GM13976 (cell line): ENCODE measurements at regions not wholly inside any gene's neighbourhood (a gene's known extent, or its start where the extent isn't known, plus 50 kb on each side); places are given as distances from the start of the nearest gene placed in this dataset.

Source experiments
- DNase-seq: peaks from one replicate; pipeline ENCODE4 v3.0.0; 2012; ENCODE audit warnings: low spot score
- CTCF ChIP-seq: IDR thresholded peaks from 2 replicates; pipeline ENCODE4 v1.5.1; 2012; ENCODE audit warnings: borderline replicate concordance, mild to moderate bottlenecking; ENCODE audit not compliant: insufficient read depth; ENCODE audit errors: extremely low read depth, missing control alignments, control extremely low read depth
- in situ Hi-C: fragments of 300-500 bp; cut with MboI; formaldehyde crosslinking; loops from one replicate; pipeline ENCODE4 v1.12.0; 2022; ENCODE audit warnings: low sequenced_read_pairs, mixed read lengths, inconsistent platforms; ENCODE audit not compliant: unreplicated experiment

DNA sequence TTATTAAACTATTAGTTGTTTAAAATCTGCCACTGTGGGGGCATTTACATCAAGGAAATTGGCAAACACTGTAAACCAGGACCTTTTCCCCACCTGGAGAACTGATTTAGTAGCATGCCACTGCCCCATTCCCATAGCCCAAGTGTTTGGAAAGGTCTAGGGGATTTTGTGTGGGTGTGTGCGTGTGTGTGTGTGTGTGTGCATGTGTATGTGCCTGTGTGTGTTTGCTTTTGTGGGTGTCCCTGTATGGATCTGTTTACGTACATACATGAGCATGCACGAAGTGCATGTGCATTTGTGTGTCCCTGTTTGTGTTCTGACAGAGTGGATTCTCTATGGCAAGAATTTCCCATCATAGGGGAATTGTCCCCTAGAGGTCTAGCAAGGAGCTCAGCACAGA, 62.7 kb upstream of the LMO1 start:
- no peak for DNase-seq
- in situ Hi-C loops = no loop called here
- no peak for TF ChIP-seq CTCF

DNA sequence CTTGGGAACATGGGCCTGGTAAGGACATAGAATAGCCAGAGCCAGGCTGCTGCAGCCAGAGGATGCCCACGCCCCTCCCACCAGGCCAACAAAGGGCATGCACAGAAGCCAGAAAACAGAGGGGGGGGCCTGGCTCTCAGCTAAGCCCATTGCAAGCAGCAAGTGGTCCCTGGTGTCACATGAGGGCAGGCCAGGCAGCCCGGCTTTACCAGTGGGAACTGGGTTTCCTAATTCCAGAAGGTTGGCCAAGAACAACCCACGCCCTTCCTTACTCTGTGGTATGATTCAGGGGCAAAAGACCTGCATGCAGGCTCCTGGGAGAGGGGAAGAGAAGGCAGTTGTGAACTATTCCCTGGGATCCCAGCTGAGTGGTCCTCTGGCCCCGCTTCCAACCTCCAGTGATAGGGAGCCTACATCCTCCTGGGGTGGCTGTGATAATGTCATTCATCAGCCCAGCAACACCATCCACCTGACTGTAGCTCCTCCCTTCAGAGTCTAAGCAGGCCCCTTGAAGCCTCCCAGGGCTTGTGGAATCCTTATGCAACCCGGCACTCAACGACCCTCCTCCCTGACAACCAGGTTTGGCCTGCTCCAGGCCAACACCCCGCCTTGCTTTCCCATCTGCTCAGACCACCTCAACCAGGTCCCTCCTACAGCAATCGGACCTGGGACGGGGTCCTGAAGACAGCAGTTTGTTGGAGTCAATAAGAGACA, 62.1 kb upstream of the LMO1 start:
- DNase-seq = no peak
- no peak for TF ChIP-seq CTCF
- in situ Hi-C loops = no loop called here

- no peak for DNase-seq
- TF ChIP-seq CTCF = no peak
- in situ Hi-C loops = no loop called here
Observed at GRCh38 chr11:8323161-8323935, 59.7 kb upstream of the LMO1 start.

- TF ChIP-seq CTCF = no peak
- no peak for DNase-seq
- in situ Hi-C loops = no loop called here
Observed at GRCh38 chr11:8321876-8322275, 58.2 kb upstream of the LMO1 start.

DNA sequence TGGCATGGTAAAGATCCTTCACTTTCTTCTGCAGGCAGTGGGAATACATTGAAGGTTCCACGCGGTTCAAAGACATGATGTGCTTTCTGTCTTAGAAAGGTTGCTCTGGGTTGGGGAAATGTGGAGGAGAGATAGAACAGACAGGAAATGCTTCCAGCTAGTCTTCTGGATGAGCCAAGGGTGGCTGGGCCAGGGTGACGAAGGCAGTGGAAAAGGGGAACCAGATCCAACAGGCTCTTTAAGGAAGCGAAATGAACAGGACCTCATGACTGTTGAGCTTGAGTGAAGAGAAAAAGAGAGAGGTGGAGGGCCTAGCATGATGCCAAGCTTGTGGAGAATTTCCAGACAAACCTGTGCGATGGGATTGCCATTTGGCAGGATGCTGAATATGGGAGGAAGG, 56.4 kb upstream of the LMO1 start:
- TF ChIP-seq CTCF = no peak
- no peak for DNase-seq
- in situ Hi-C loops = no loop called here

- TF ChIP-seq CTCF = peak; percentile 29
- no peak for DNase-seq
- in situ Hi-C loops = no loop called here
Observed at GRCh38 chr11:8318536-8318935, 54.9 kb upstream of the LMO1 start.
